ENCODE measurements at regions not wholly inside any gene's neighbourhood (a gene's known extent, or its start where the extent isn't known, plus 50 kb on each side); places are given as distances from the start of the nearest gene placed in this dataset.

DNA sequence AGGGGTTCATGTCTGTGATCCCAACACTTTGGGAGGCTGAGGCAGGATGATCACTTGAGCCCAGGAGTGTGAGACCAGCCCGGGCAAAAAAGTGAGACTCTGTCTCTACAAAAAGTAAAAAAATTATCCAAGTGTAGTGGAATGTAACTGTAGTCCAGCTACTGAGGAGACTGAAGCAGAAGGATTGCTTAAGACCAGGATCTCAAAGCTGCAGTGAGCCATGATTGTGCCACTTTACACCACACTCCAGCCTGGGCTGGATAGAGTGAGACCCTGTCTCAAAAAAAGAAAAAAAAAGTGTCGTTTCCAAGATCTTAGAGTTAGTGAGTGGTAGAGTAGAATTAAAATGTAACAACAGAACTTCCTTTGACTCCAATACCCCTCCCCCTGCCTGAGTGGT is 589.4 kb upstream of the MBL2 start:
- TF ChIP-seq CTCF (IDR thresholded peaks at IDR 0.05 in 2 of 3, conservative IDR thresholded peaks at IDR 0.05 in 1 of 3; ENCODE audit: borderline replicate concordance in 1 of 3, insufficient read depth in 1 of 3, low read depth in 2 of 3, low read length in 2 of 3) (no peak), TCF7L2 (IDR thresholded peaks at IDR 0.05; ENCODE audit: borderline replicate concordance, extremely low read depth, insufficient read depth, insufficient read length) (no peak), POLR2A (IDR thresholded peaks at IDR 0.05; ENCODE audit: borderline replicate concordance, extremely low read depth, insufficient read depth, insufficient read length) (no peak), CEBPB (IDR thresholded peaks at IDR 0.05; ENCODE audit: low read depth) (no peak), RAD21 (IDR thresholded peaks at IDR 0.05; ENCODE audit: low read depth) (no peak), ELF1 (IDR thresholded peaks at IDR 0.05; ENCODE audit: borderline replicate concordance, low read depth) (no peak), FOSL1 (IDR thresholded peaks at IDR 0.05; ENCODE audit: low read depth) (no peak), JUND (IDR thresholded peaks at IDR 0.05) (no peak)
- TF ChIP-seq, protein P1, sequence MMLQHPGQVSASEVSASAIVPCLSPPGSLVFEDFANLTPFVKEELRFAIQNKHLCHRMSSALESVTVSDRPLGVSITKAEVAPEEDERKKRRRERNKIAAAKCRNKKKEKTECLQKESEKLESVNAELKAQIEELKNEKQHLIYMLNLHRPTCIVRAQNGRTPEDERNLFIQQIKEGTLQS (IDR thresholded peaks at IDR 0.05) = no peak
